Liver (tissue), 8 donors: ENCODE measurements at regions not wholly inside any gene's neighbourhood (a gene's known extent, or its start where the extent isn't known, plus 50 kb on each side); places are given as distances from the start of the nearest gene placed in this dataset.

ENCODE experiments used
- DNase-seq: peaks from one replicate; pipeline ENCODE4 v3.0.0-alpha.2; 2017; ENCODE audit warnings: low spot score
- H3K27ac ChIP-seq, 2 donors: one replicate each; pipeline ENCODE4 v1.7.0; 2013; ENCODE audit warnings: inconsistent platforms in 2 of 2, low read length in 2 of 2, control low read depth in 1 of 2, low read depth in 1 of 2, mild to moderate bottlenecking in 1 of 2
- H3K27me3 ChIP-seq, 4 donors: one replicate each; pipeline versions ENCODE4 v1.6.1 to v1.7.0; 2013; ENCODE audit warnings: low read length in 3 of 4, inconsistent platforms in 1 of 4, mild to moderate bottlenecking in 1 of 4, moderate library complexity in 1 of 4; ENCODE audit not compliant: control insufficient read depth in 4 of 4, insufficient read depth in 4 of 4
- H3K36me3 ChIP-seq, 4 donors: one replicate each; pipeline versions ENCODE4 v1.6.1 to v1.7.0; 2013; ENCODE audit warnings: low read length in 3 of 4, mild to moderate bottlenecking in 3 of 4, low read depth in 1 of 4, moderate library complexity in 1 of 4; ENCODE audit not compliant: control insufficient read depth in 4 of 4, insufficient read depth in 3 of 4
- H3K4me1 ChIP-seq, 4 donors: one replicate each; pipeline versions ENCODE4 v1.6.1 to v1.7.0; 2013; ENCODE audit warnings: low read length in 3 of 4, mild to moderate bottlenecking in 3 of 4, moderate library complexity in 1 of 4; ENCODE audit not compliant: control insufficient read depth in 4 of 4, insufficient read depth in 4 of 4
- H3K4me3 ChIP-seq, 3 donors: one replicate each; pipeline versions ENCODE4 v1.6.1 to v1.7.0; 2013; ENCODE audit warnings: low read length in 3 of 3, control low read depth in 1 of 3, low read depth in 1 of 3, mild to moderate bottlenecking in 1 of 3
- H3K9ac ChIP-seq, 2 donors: one replicate each; pipeline ENCODE4 v1.7.0; 2013; ENCODE audit warnings: low read length in 2 of 2, mild to moderate bottlenecking in 2 of 2, moderate library complexity in 2 of 2, control low read depth in 1 of 2, low read depth in 1 of 2
- H3K9me3 ChIP-seq, 4 donors: one replicate each; pipeline versions ENCODE4 v1.6.1 to v1.7.0; 2013; ENCODE audit warnings: low read length in 3 of 4; ENCODE audit not compliant: control insufficient read depth in 4 of 4
- CTCF ChIP-seq: fragments of 150-350 bp; IDR thresholded peaks from 2 replicates; pipeline ENCODE4 v1.5.1; 2017; ENCODE audit warnings: improper control_type of control experiment, low read depth, low read length; ENCODE audit not compliant: missing input control
- EGR1 ChIP-seq, 2 donors: IDR thresholded peaks; 2 replicates each; pipeline ENCODE4 v1.6.1; 2016 to 2018; ENCODE audit warnings: antibody characterized with exemption in 2 of 2, low read depth in 2 of 2
- FOXA1 ChIP-seq: IDR thresholded peaks from 2 replicates; pipeline ENCODE4 v1.6.1; 2016; ENCODE audit warnings: antibody characterized with exemption
- FOXA2 ChIP-seq: IDR thresholded peaks from 2 replicates; pipeline ENCODE4 v1.6.1; 2016; ENCODE audit warnings: antibody characterized with exemption
- GABPA ChIP-seq, 2 donors: IDR thresholded peaks in 1 of 2; conservative IDR thresholded peaks in 1 of 2; 2 replicates each; pipeline ENCODE4 v1.6.1; 2016; ENCODE audit warnings: antibody characterized with exemption in 2 of 2, mild to moderate bottlenecking in 1 of 2, moderate library complexity in 1 of 2
- HNF4A ChIP-seq, 2 donors: conservative IDR thresholded peaks; 2 replicates each; pipeline ENCODE4 v1.6.1; 2016; ENCODE audit warnings: antibody characterized with exemption in 2 of 2, mild to moderate bottlenecking in 2 of 2
- HNF4G ChIP-seq: IDR thresholded peaks from 2 replicates; pipeline ENCODE4 v1.6.1; 2016; ENCODE audit warnings: antibody characterized with exemption
- JUND ChIP-seq, 2 donors: IDR thresholded peaks; 2 replicates each; pipeline ENCODE4 v1.6.1; 2016; ENCODE audit warnings: antibody characterized with exemption in 2 of 2
- NR2F2 ChIP-seq: IDR thresholded peaks from 2 replicates; pipeline ENCODE4 v1.6.1; 2016; ENCODE audit warnings: antibody characterized with exemption
- RAD21 ChIP-seq, 2 donors: IDR thresholded peaks; 2 replicates each; pipeline ENCODE4 v1.6.1; 2016; ENCODE audit warnings: antibody characterized with exemption in 2 of 2, mild to moderate bottlenecking in 2 of 2
- RXRA ChIP-seq, 2 donors: IDR thresholded peaks; 2 replicates each; pipeline ENCODE4 v1.6.1; 2017 to 2018; ENCODE audit warnings: antibody characterized with exemption in 2 of 2, mild to moderate bottlenecking in 1 of 2
- SP1 ChIP-seq: IDR thresholded peaks from 2 replicates; pipeline ENCODE4 v1.6.1; 2018; ENCODE audit warnings: antibody characterized with exemption, mild to moderate bottlenecking
- TAF1 ChIP-seq: conservative IDR thresholded peaks from 2 replicates; pipeline ENCODE4 v1.6.1; 2016; ENCODE audit warnings: antibody characterized with exemption, mild to moderate bottlenecking
- YY1 ChIP-seq: IDR thresholded peaks from 2 replicates; pipeline ENCODE4 v1.6.1; 2016; ENCODE audit warnings: antibody characterized with exemption, mild to moderate bottlenecking
- ZBTB33 ChIP-seq: IDR thresholded peaks from 2 replicates; pipeline ENCODE4 v1.6.1; 2016; ENCODE audit warnings: antibody characterized with exemption
- WGBS: extraction: QIAGEN DNeasy Blood & Tissue Kit; methylation state at CpG from one replicate; pipeline ENCODE4 v1.1.7; 2013; 5-methylcytosine and 5-hydroxymethylcytosine counted together
- TF ChIP-seq, protein P1 (sequence below): IDR thresholded peaks from 2 replicates; pipeline ENCODE4 v1.6.1; 2016; ENCODE audit warnings: antibody characterized with exemption
- TF ChIP-seq, protein P2 (sequence below): IDR thresholded peaks from 2 replicates; pipeline ENCODE4 v1.6.1; 2016; ENCODE audit warnings: antibody characterized with exemption, mild to moderate bottlenecking
- donor health status: healthy.
- donor health status: healthy.
- donor health status: healthy.
- donor health status: healthy.
- donor health status: healthy.

GRCh38 chr5:96254980-96255691, 177.9 kb downstream of the PCSK1 start:
- DNase-seq: no peak
- Histone ChIP-seq H3K4me1 (peaks cover 3 to 6% (median 5%) of the 10 kb centered on the region in 4 donors), H3K4me3 (no peak overlapping the region), H3K36me3 (no peaks in the 10 kb centered on the region), H3K9me3 (no peaks in the 10 kb centered on the region), H3K27ac (no peak overlapping the region), H3K9ac (no peak overlapping the region), H3K27me3 (no peaks in the 10 kb centered on the region)
- TF ChIP-seq GABPA (IDR thresholded peaks at IDR 0.05 in 1 of 2, conservative IDR thresholded peaks at IDR 0.05 in 1 of 2): no peak
- no peak for TF ChIP-seq NR2F2
- TF ChIP-seq, protein P1, sequence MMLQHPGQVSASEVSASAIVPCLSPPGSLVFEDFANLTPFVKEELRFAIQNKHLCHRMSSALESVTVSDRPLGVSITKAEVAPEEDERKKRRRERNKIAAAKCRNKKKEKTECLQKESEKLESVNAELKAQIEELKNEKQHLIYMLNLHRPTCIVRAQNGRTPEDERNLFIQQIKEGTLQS: no peak
- no peak for TF ChIP-seq YY1
- TF ChIP-seq EGR1 (IDR thresholded peaks at IDR 0.05; ENCODE audit: low read depth in 2 of 2): no peak
- peak in 1 of 2 donors; percentile 3 for TF ChIP-seq RAD21 (IDR thresholded peaks at IDR 0.05)
- TF ChIP-seq SP1: no peak
- no peak for TF ChIP-seq HNF4A (conservative IDR thresholded peaks at IDR 0.05)
- no peak for TF ChIP-seq ZBTB33
- TF ChIP-seq, protein P2, sequence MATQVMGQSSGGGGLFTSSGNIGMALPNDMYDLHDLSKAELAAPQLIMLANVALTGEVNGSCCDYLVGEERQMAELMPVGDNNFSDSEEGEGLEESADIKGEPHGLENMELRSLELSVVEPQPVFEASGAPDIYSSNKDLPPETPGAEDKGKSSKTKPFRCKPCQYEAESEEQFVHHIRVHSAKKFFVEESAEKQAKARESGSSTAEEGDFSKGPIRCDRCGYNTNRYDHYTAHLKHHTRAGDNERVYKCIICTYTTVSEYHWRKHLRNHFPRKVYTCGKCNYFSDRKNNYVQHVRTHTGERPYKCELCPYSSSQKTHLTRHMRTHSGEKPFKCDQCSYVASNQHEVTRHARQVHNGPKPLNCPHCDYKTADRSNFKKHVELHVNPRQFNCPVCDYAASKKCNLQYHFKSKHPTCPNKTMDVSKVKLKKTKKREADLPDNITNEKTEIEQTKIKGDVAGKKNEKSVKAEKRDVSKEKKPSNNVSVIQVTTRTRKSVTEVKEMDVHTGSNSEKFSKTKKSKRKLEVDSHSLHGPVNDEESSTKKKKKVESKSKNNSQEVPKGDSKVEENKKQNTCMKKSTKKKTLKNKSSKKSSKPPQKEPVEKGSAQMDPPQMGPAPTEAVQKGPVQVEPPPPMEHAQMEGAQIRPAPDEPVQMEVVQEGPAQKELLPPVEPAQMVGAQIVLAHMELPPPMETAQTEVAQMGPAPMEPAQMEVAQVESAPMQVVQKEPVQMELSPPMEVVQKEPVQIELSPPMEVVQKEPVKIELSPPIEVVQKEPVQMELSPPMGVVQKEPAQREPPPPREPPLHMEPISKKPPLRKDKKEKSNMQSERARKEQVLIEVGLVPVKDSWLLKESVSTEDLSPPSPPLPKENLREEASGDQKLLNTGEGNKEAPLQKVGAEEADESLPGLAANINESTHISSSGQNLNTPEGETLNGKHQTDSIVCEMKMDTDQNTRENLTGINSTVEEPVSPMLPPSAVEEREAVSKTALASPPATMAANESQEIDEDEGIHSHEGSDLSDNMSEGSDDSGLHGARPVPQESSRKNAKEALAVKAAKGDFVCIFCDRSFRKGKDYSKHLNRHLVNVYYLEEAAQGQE: no peak
- no peak for TF ChIP-seq FOXA1
- no peak for TF ChIP-seq RXRA (IDR thresholded peaks at IDR 0.05)
- no peak for TF ChIP-seq HNF4G
- TF ChIP-seq TAF1: no peak
- no peak for TF ChIP-seq FOXA2
- TF ChIP-seq CTCF: no peak
- TF ChIP-seq JUND (IDR thresholded peaks at IDR 0.05): peak in 1 of 2 donors; percentile 11
- 62% methylated on average over 5 of the region's 5 CpGs for WGBS
